Thymus (tissue), 11 donors: ENCODE measurements at regions not wholly inside any gene's neighbourhood (a gene's known extent, or its start where the extent isn't known, plus 50 kb on each side); places are given as distances from the start of the nearest gene placed in this dataset.

ENCODE experiments used
- DNase-seq, 9 donors: peaks; one replicate each; pipeline ENCODE4 v3.0.0-alpha.2; 2013; ENCODE audit warnings: low spot score in 9 of 9, low read depth in 6 of 9, missing footprints in 1 of 9
- H3K27ac ChIP-seq, 2 donors: one replicate each; pipeline ENCODE4 v1.5.1; 2013; ENCODE audit warnings: control low read depth in 1 of 2, low read depth in 1 of 2, low read length in 1 of 2, mild to moderate bottlenecking in 1 of 2, moderate library complexity in 1 of 2
- H3K27me3 ChIP-seq, 2 donors: one replicate each; pipeline ENCODE4 v1.5.1; 2013; ENCODE audit warnings: low read length in 1 of 2; ENCODE audit not compliant: control insufficient read depth in 2 of 2, insufficient read depth in 1 of 2
- H3K36me3 ChIP-seq, 2 donors: one replicate each; pipeline ENCODE4 v1.5.1; 2013; ENCODE audit warnings: low read length in 1 of 2, mild to moderate bottlenecking in 1 of 2, moderate library complexity in 1 of 2; ENCODE audit not compliant: control insufficient read depth in 2 of 2, insufficient read depth in 2 of 2
- H3K4me1 ChIP-seq, 2 donors: one replicate each; pipeline ENCODE4 v1.5.1; 2013; ENCODE audit warnings: low read length in 2 of 2; ENCODE audit not compliant: control insufficient read depth in 2 of 2, insufficient read depth in 2 of 2
- H3K4me3 ChIP-seq, 2 donors: one replicate each; pipeline ENCODE4 v1.5.1; 2013; ENCODE audit warnings: low read length in 2 of 2, control low read depth in 1 of 2, mild to moderate bottlenecking in 1 of 2
- H3K9me3 ChIP-seq, 2 donors: one replicate each; pipeline ENCODE4 v1.5.1; 2013; ENCODE audit warnings: low read length in 1 of 2, mild to moderate bottlenecking in 1 of 2; ENCODE audit not compliant: control insufficient read depth in 2 of 2, insufficient read depth in 1 of 2
- WGBS: extraction: QIAGEN DNeasy Blood & Tissue Kit; methylation state at CpG from one replicate; pipeline ENCODE4 v1.1.7; 2013; 5-methylcytosine and 5-hydroxymethylcytosine counted together
- donor health status: healthy.

DNA sequence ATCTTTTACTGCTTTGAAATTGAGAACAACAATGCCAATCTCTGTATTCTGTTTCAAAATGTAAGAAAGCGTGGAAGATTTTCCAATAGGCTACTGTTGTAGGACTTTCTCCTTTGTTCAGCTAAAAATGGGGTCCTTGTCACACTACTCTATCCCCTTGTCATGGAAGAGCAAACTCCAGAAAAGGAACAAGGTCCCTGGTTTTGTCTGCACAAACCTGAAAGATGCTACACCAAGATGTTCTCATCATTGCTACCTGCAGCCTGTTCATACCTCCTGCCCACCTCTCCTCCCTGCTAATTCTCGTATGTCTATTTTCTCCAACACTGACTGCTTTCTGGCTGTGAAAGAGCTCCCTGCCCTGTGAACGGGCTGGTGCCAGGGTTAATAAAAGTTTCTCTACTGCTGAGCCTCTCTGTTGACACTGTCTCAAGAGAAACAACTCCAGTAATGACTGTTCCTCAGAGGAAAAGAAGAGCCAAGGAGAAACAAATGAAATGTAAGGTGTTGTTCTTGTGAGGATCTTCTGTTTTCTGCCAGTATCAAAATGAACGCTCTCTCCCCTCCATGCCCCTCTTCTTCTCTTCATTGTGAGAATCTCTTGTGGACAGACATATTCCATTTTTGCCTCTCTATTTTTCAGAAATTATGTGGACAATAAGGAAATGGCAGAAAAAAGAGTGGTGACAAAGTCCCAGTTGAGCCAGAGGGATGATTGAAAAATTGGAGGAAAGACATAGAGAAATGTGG, 287.1 kb downstream of the ADGB start:
- Histone ChIP-seq H3K27me3 (no peaks in the 10 kb centered on the region), H3K4me1 (no peaks in the 10 kb centered on the region), H3K36me3 (no peaks in the 10 kb centered on the region), H3K9me3 (no peaks in the 10 kb centered on the region), H3K4me3 (no peak overlapping the region), H3K27ac (no peak overlapping the region)
- 80% methylated on average over 4 of the region's 4 CpGs for WGBS
- no peak for DNase-seq

DNA sequence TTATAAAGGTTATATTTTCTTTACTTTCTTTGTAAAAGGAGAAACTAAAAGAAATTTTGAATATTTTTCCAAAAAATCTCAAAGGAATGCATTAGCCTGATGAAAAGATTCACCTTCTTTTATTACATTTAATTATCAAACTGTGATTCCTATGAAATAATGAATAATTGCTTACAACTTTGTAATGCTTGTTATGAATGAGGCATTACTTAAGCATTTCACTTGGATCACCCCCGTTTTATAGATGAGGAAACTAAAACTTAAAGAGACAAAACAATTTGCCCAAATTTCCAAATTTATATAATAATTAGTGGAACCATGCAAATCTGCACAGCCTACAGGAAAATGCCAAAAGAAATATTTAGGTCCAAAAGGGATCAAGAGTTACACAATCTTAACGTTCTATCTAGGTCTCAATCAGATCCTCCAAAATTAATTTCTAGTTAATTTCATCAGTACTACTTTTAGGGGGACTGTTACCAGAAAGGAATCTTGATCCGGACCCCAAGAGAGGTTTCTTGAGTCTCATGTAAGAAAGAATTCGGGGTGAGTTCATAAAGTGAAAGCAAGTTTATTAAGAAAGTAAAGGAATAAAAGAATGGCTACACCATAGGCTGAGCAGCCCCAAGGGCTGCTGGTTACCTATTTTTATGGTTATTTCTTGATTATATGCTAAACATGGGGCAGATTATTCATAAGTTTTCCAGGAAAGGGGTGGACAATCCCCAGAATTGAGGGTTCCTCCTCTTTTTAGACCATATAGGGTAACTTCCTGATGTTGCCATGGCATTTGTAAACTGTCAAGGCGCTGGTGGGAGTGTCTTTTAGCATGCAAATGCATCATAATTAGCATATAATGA, 288.0 kb downstream of the ADGB start:
- Histone ChIP-seq H3K4me1 (no peaks in the 10 kb centered on the region), H3K27me3 (no peaks in the 10 kb centered on the region), H3K27ac (no peak overlapping the region)

DNA sequence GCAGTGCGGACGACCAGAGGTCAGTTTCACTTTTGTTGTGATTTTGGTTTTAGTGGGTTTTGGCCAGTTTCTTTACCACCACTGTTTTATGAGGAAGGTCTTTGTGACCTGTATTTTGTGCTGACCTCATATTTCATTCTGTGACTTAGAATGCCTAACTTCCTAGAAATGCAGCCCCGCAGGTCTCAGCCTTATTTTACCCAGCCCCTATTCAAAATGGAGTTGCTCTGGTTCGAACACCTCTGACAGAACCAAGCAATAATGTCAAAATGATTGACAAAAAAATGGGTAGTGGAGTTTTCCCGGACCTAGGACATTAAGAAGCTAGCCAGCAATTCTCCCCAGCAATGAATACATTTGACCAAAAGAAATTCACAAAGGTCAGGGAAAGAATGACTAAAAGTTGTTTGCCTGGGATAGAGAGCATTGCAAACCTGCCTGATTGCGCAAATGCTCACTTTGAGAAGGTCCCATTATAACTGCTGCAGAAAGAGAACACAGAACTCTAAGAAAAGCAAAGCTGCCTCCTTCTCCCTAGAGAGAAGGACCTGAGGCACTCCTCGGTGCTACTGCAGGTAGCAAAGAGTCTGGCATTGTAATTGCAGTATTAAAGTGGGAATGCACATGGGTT, 288.8 kb downstream of the ADGB start:
- Histone ChIP-seq H3K4me1 (no peaks in the 10 kb centered on the region), H3K27me3 (no peaks in the 10 kb centered on the region), H3K27ac (no peak overlapping the region), H3K9me3 (no peaks in the 10 kb centered on the region), H3K4me3 (no peak overlapping the region), H3K36me3 (no peaks in the 10 kb centered on the region)
- DNase-seq: no peak
- WGBS: 95% methylated on average over 7 of the region's 7 CpGs

More for the DNA sequence above, 288.0 kb downstream of the ADGB start:
- 96% methylated on average over 5 of the region's 5 CpGs for WGBS
- H3K36me3 ChIP-seq: no peaks in the 10 kb centered on the region
- H3K9me3 ChIP-seq: no peaks in the 10 kb centered on the region
- no peak for DNase-seq
- no peak overlapping the region for H3K4me3 ChIP-seq

DNA sequence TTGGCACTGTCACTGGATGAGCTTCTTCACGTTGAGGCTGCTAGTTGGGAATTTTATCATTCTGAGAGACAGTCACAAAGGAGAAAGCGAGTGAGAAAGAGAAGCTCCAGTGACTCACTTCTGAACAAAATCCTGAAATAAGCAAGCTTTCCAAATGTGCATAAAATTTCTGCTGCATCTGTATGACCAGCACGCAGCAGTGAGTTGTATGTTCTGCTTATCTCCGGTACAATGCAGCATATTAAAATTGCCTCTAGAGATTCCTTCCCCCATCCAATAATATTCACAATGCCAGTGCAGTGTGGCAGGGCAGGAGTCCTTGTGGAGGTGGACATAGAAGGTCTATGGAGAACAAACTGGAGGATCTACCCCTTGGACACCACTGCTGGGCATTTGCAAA, 290.5 kb downstream of the ADGB start:
- Histone ChIP-seq H3K27me3 (no peaks in the 10 kb centered on the region), H3K4me1 (no peaks in the 10 kb centered on the region), H3K27ac (no peak overlapping the region), H3K36me3 (no peaks in the 10 kb centered on the region), H3K9me3 (no peaks in the 10 kb centered on the region), H3K4me3 (no peak overlapping the region)
- WGBS: 95% methylated on average over 4 of the region's 4 CpGs
- no peak for DNase-seq

DNA sequence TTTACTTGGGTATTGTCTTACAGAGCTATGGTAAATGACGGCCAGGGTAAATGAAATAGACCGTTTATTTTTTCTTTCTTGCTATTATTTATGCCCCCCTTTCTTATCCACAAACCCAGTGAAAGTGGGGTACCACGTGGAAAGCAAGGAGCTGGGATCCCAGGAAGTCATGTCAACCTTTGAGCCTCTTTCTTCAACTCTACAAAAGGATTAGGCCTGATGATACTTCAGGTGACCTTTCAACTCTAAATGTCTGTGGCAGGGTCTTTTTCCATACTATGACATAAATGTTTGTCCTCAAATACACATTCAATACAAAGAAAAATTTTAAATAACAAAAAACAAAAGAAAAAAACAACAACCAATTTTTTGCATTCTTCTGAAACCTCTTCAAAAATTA, 291.4 kb downstream of the ADGB start:
- Histone ChIP-seq H3K27ac (no peak overlapping the region), H3K27me3 (no peaks in the 10 kb centered on the region), H3K9me3 (no peaks in the 10 kb centered on the region), H3K4me3 (no peak overlapping the region), H3K36me3 (no peaks in the 10 kb centered on the region), H3K4me1 (no peaks in the 10 kb centered on the region)
- DNase-seq: no peak
- WGBS: 93% methylated on average over 3 of the region's 3 CpGs

DNA sequence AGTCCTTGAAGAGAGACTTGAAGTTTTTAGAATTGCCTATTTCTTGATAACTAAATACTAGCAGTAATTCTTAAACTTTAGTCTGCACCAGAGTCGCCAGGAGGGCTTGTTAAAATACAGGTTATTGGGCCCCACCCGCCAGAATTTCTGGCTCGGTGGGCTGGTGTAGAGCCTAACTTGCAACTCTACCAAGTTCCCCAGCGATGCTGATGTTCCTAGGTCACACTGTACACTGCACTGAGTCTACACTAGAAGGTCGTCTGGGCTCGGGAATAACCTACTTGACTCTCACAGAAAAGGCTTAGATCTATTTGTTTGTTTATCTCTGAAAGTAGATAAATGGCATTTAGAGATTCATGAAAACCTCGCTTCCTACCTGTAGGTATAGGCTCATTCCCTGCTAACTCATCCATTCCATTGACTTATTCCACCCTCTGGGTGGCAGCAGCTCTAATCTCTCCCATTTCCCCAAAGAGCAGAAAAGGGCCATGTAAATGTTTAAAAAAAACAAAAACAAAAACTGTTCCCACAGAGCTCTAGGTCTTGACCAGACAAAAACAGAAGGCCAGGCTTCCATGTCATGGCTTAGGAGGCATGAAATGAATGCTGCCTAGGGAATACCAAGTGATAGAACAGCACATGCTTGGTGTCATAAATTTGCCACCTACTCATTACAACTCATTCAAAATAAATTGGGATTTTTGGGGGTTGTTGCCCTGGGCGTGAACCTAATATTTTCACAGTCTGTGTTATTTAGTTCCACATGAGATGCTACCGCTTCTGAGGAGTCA, 292.1 kb downstream of the ADGB start:
- 96% methylated on average over 9 of the region's 9 CpGs for WGBS
- Histone ChIP-seq H3K27me3 (no peaks in the 10 kb centered on the region), H3K36me3 (no peaks in the 10 kb centered on the region), H3K4me1 (no peaks in the 10 kb centered on the region), H3K27ac (no peak overlapping the region), H3K4me3 (no peak overlapping the region), H3K9me3 (no peaks in the 10 kb centered on the region)
- DNase-seq: no peak

DNA sequence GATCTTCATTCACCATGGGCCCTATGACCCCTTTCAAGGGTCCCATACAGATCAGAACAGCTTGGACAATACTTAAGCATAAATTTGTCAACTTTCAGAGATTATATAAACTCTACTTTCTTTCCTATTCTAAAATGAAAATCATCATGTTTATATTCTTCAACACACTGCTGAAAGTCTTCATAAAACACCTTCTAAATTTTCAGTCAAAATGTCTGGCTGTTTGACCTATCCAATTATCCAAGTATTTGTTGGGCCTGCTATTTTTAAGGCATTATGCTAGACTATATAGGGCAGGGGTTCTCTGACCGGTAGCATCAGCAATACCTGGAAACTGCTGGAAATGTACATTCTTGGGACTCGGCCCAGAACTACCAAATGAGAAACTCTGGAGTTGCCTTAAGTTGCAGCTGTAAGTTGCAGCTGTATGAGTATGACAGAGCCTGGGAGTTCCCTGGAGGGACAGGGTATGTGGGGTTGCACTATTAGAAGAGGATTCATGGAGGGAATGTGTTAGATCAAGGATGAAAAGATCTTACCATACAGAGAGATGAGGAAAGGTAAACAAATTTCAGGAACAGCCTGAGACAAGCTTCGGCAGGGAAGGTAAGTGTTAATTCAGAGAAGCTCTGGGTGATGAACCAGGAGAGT, 293.0 kb downstream of the ADGB start:
- WGBS: 98% methylated on average over 3 of the region's 3 CpGs

DNA sequence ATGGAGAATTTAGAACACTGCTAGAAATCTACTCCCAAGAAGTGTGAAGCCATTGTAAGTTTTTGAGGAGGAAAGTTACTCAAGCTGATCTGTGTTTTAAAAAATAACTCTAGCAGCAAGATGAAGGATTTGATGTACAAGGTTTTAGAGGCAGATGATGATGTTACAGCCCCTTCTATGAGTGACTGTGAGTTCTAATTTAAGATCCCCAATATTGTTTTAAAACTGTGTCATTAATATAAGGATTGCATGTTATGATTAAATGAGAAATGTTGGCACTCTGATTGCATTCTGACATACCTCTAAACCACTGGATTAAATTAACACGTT, 293.5 kb downstream of the ADGB start:
- no peak for DNase-seq
- no peaks in the 10 kb centered on the region for H3K27me3 ChIP-seq
- H3K27ac ChIP-seq: no peak overlapping the region
- 8% methylated on average over 1 of the region's 1 CpG for WGBS
- no peak overlapping the region for H3K4me3 ChIP-seq
- no peaks in the 10 kb centered on the region for H3K36me3 ChIP-seq
- H3K4me1 ChIP-seq: no peaks in the 10 kb centered on the region
- no peaks in the 10 kb centered on the region for H3K9me3 ChIP-seq

More for the DNA sequence above, 293.0 kb downstream of the ADGB start:
- no peaks in the 10 kb centered on the region for H3K27me3 ChIP-seq
- no peaks in the 10 kb centered on the region for H3K9me3 ChIP-seq
- H3K27ac ChIP-seq: no peak overlapping the region
- DNase-seq: no peak
- no peak overlapping the region for H3K4me3 ChIP-seq
- H3K4me1 ChIP-seq: no peaks in the 10 kb centered on the region
- no peaks in the 10 kb centered on the region for H3K36me3 ChIP-seq
